GM12891 (cell line): ENCODE measurements at regions not wholly inside any gene's neighbourhood (a gene's known extent, or its start where the extent isn't known, plus 50 kb on each side); places are given as distances from the start of the nearest gene placed in this dataset.

Experiments used
- POLR2A ChIP-seq: IDR thresholded peaks from 2 replicates; pipeline ENCODE4 v1.6.1; 2011; ENCODE audit warnings: low read depth, low read length, control low read depth
- POLR2AphosphoS5 ChIP-seq: IDR thresholded peaks from 2 replicates; pipeline ENCODE4 v1.6.1; 2011; ENCODE audit warnings: low read depth, low read length, control low read depth
- SPI1 ChIP-seq: IDR thresholded peaks from 2 replicates; pipeline ENCODE4 v1.6.1; 2011; ENCODE audit warnings: low read depth, low read length, control low read depth
- TAF1 ChIP-seq: IDR thresholded peaks from 2 replicates; pipeline ENCODE4 v1.6.1; 2011; ENCODE audit warnings: low read depth, low read length, control low read depth

GRCh38 chr2:193072647-193073046 lies 877.9 kb upstream of the TMEFF2 start:
- TF ChIP-seq POLR2A (no peak), SPI1 (no peak), POLR2AphosphoS5 (no peak), TAF1 (no peak)
